ENCODE measurements at regions not wholly inside any gene's neighbourhood (a gene's known extent, or its start where the extent isn't known, plus 50 kb on each side); places are given as distances from the start of the nearest gene placed in this dataset.

- no peak for ATAC-seq
- TF ChIP-seq ZNF565 (CRISPR knock-in tag; conservative IDR thresholded peaks at IDR 0.05; ENCODE audit: low read depth) (no peak), ZNF8 (CRISPR knock-in tag; IDR thresholded peaks at IDR 0.05) (no peak), PPARA (CRISPR knock-in tag; IDR thresholded peaks at IDR 0.05; ENCODE audit: borderline replicate concordance) (no peak), SNAI2 (CRISPR knock-in tag; IDR thresholded peaks at IDR 0.05) (no peak), ISL1 (CRISPR knock-in tag; IDR thresholded peaks at IDR 0.05) (no peak), ARNTL (CRISPR knock-in tag; IDR thresholded peaks at IDR 0.05; ENCODE audit: borderline replicate concordance, low read depth) (no peak), TOX (CRISPR knock-in tag; IDR thresholded peaks at IDR 0.05; ENCODE audit: borderline replicate concordance) (no peak), ZC3H10 (CRISPR knock-in tag; IDR thresholded peaks at IDR 0.05) (no peak), ZFP30 (CRISPR knock-in tag; IDR thresholded peaks at IDR 0.05) (no peak)
- TF ChIP-seq, protein P1, sequence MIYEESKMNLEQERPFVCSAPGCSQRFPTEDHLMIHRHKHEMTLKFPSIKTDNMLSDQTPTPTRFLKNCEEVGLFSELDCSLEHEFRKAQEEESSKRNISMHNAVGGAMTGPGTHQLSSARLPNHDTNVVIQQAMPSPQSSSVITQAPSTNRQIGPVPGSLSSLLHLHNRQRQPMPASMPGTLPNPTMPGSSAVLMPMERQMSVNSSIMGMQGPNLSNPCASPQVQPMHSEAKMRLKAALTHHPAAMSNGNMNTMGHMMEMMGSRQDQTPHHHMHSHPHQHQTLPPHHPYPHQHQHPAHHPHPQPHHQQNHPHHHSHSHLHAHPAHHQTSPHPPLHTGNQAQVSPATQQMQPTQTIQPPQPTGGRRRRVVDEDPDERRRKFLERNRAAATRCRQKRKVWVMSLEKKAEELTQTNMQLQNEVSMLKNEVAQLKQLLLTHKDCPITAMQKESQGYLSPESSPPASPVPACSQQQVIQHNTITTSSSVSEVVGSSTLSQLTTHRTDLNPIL (CRISPR knock-in tag; IDR thresholded peaks at IDR 0.05; ENCODE audit: low read depth), result no peak
- TF ChIP-seq, protein P2, sequence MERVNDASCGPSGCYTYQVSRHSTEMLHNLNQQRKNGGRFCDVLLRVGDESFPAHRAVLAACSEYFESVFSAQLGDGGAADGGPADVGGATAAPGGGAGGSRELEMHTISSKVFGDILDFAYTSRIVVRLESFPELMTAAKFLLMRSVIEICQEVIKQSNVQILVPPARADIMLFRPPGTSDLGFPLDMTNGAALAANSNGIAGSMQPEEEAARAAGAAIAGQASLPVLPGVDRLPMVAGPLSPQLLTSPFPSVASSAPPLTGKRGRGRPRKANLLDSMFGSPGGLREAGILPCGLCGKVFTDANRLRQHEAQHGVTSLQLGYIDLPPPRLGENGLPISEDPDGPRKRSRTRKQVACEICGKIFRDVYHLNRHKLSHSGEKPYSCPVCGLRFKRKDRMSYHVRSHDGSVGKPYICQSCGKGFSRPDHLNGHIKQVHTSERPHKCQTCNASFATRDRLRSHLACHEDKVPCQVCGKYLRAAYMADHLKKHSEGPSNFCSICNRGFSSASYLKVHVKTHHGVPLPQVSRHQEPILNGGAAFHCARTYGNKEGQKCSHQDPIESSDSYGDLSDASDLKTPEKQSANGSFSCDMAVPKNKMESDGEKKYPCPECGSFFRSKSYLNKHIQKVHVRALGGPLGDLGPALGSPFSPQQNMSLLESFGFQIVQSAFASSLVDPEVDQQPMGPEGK (CRISPR knock-in tag; IDR thresholded peaks at IDR 0.05; ENCODE audit: borderline replicate concordance), result no peak
Observed at GRCh38 chr15:60077581-60078359, 73.7 kb downstream of the FOXB1 start.

GRCh38 chr15:60079210-60079609 lies 75.1 kb downstream of the FOXB1 start:
- no peak; the same call in 2 of the 3 replicates for ATAC-seq
- no peak for TF ChIP-seq ZFP30 (CRISPR knock-in tag; IDR thresholded peaks at IDR 0.05)
- TF ChIP-seq, protein P1 (CRISPR knock-in tag; IDR thresholded peaks at IDR 0.05; ENCODE audit: low read depth), result no peak
- no peak for TF ChIP-seq ZNF70 (CRISPR knock-in tag; IDR thresholded peaks at IDR 0.05)
- TF ChIP-seq GLIS3 (CRISPR knock-in tag; IDR thresholded peaks at IDR 0.05), result no peak
- TF ChIP-seq POU6F1 (CRISPR knock-in tag; IDR thresholded peaks at IDR 0.05; ENCODE audit: borderline replicate concordance, low read depth), result no peak
- no peak for TF ChIP-seq RARB (CRISPR knock-in tag; IDR thresholded peaks at IDR 0.05)
- no peak for TF ChIP-seq TOX (CRISPR knock-in tag; IDR thresholded peaks at IDR 0.05; ENCODE audit: borderline replicate concordance)
- TF ChIP-seq PPARA (CRISPR knock-in tag; IDR thresholded peaks at IDR 0.05; ENCODE audit: borderline replicate concordance), result no peak
- no peak for TF ChIP-seq SNAI2 (CRISPR knock-in tag; IDR thresholded peaks at IDR 0.05)
- TF ChIP-seq OSR1 (CRISPR knock-in tag; IDR thresholded peaks at IDR 0.05), result no peak
- TF ChIP-seq ZFP3 (CRISPR knock-in tag; IDR thresholded peaks at IDR 0.05), result no peak
- TF ChIP-seq TCF4 (CRISPR knock-in tag; IDR thresholded peaks at IDR 0.05; ENCODE audit: borderline replicate concordance), result no peak

GRCh38 chr15:60081976-60082375 lies 77.9 kb downstream of the FOXB1 start:
- ATAC-seq, result no peak
- no peak for TF ChIP-seq ZFP30 (CRISPR knock-in tag; IDR thresholded peaks at IDR 0.05)

DNA sequence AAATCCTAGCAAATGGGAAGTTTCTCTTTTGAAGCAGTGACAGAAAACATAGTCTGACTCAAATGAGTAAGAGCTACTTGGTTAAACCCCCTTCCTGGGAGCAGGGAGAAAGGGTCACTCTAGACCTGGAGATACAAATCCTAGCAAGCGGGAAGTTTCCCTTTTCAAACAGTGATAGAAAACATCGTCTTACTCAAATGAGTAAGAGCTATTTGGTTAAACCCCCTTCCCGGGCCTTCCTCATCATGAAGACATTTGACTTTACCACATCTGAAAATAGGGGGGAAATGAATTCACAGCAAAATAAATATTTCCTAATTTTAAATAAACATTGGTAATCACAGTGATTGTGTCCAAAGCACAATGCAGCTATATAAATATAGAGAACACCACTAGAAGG lies 79.2 kb downstream of the FOXB1 start:
- ATAC-seq, result no peak
- no peak for TF ChIP-seq CSDC2 (CRISPR knock-in tag; IDR thresholded peaks at IDR 0.05)
- no peak for TF ChIP-seq ZNF70 (CRISPR knock-in tag; IDR thresholded peaks at IDR 0.05)
- TF ChIP-seq, protein P2 (CRISPR knock-in tag; IDR thresholded peaks at IDR 0.05; ENCODE audit: borderline replicate concordance), result no peak
- no peak for TF ChIP-seq ZNF8 (CRISPR knock-in tag; IDR thresholded peaks at IDR 0.05)
- no peak for TF ChIP-seq BACH2 (CRISPR knock-in tag; IDR thresholded peaks at IDR 0.05; ENCODE audit: borderline replicate concordance)
- TF ChIP-seq POU6F1 (CRISPR knock-in tag; IDR thresholded peaks at IDR 0.05; ENCODE audit: borderline replicate concordance, low read depth), result no peak
- TF ChIP-seq, protein P1 (CRISPR knock-in tag; IDR thresholded peaks at IDR 0.05; ENCODE audit: low read depth), result no peak
- TF ChIP-seq ISL1 (CRISPR knock-in tag; IDR thresholded peaks at IDR 0.05), result no peak
- no peak for TF ChIP-seq SNAI2 (CRISPR knock-in tag; IDR thresholded peaks at IDR 0.05)
- no peak for TF ChIP-seq ESRRG (CRISPR knock-in tag; IDR thresholded peaks at IDR 0.05)
- TF ChIP-seq, protein P3, sequence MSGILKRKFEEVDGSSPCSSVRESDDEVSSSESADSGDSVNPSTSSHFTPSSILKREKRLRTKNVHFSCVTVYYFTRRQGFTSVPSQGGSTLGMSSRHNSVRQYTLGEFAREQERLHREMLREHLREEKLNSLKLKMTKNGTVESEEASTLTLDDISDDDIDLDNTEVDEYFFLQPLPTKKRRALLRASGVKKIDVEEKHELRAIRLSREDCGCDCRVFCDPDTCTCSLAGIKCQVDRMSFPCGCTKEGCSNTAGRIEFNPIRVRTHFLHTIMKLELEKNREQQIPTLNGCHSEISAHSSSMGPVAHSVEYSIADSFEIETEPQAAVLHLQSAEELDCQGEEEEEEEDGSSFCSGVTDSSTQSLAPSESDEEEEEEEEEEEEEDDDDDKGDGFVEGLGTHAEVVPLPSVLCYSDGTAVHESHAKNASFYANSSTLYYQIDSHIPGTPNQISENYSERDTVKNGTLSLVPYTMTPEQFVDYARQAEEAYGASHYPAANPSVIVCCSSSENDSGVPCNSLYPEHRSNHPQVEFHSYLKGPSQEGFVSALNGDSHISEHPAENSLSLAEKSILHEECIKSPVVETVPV (CRISPR knock-in tag; IDR thresholded peaks at IDR 0.05), result no peak
- no peak for TF ChIP-seq PPARA (CRISPR knock-in tag; IDR thresholded peaks at IDR 0.05; ENCODE audit: borderline replicate concordance)
- no peak for TF ChIP-seq ZNF565 (CRISPR knock-in tag; conservative IDR thresholded peaks at IDR 0.05; ENCODE audit: low read depth)
